ENCODE measurements at regions not wholly inside any gene's neighbourhood (a gene's known extent, or its start where the extent isn't known, plus 50 kb on each side); places are given as distances from the start of the nearest gene placed in this dataset.
A peak's percentile ranks its signal among the peaks of the same experiment; 100 is the strongest.

- TF ChIP-seq, protein P1, sequence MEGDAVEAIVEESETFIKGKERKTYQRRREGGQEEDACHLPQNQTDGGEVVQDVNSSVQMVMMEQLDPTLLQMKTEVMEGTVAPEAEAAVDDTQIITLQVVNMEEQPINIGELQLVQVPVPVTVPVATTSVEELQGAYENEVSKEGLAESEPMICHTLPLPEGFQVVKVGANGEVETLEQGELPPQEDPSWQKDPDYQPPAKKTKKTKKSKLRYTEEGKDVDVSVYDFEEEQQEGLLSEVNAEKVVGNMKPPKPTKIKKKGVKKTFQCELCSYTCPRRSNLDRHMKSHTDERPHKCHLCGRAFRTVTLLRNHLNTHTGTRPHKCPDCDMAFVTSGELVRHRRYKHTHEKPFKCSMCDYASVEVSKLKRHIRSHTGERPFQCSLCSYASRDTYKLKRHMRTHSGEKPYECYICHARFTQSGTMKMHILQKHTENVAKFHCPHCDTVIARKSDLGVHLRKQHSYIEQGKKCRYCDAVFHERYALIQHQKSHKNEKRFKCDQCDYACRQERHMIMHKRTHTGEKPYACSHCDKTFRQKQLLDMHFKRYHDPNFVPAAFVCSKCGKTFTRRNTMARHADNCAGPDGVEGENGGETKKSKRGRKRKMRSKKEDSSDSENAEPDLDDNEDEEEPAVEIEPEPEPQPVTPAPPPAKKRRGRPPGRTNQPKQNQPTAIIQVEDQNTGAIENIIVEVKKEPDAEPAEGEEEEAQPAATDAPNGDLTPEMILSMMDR (IDR thresholded peaks at IDR 0.05): peak; percentile 66
- Mint-ChIP-seq H3K27me3 (ENCODE audit: insufficient read depth) (peaks cover 6% of the 10 kb centered on the region; the same call in 1 of the 2 replicates), H3K27ac (peak overlapping the region; percentile 97), H3K36me3 (ENCODE audit: low read depth) (no peaks in the 10 kb centered on the region), H3K9me3 (no peaks in the 10 kb centered on the region), H3K4me1 (ENCODE audit: low read depth) (peaks cover 80% of the 10 kb centered on the region), H3K4me3 (peak overlapping the region; percentile 49)
- DNase-seq: peak; percentile 95
These were observed 118.1 kb downstream of the CEBPB start for GRCh38 chr20:50308513-50309279.

GRCh38 chr20:50309280-50309763 lies 118.7 kb downstream of the CEBPB start:
- Mint-ChIP-seq H3K27ac (peak overlapping the region; percentile 97), H3K27me3 (ENCODE audit: insufficient read depth) (peaks cover 6% of the 10 kb centered on the region; the same call in 1 of the 2 replicates), H3K4me3 (peak overlapping the region; percentile 17), H3K4me1 (ENCODE audit: low read depth) (peaks cover 75% of the 10 kb centered on the region), H3K36me3 (ENCODE audit: low read depth) (no peaks in the 10 kb centered on the region), H3K9me3 (no peaks in the 10 kb centered on the region)
- TF ChIP-seq, protein P1 (IDR thresholded peaks at IDR 0.05): no peak
- DNase-seq: no peak

DNA sequence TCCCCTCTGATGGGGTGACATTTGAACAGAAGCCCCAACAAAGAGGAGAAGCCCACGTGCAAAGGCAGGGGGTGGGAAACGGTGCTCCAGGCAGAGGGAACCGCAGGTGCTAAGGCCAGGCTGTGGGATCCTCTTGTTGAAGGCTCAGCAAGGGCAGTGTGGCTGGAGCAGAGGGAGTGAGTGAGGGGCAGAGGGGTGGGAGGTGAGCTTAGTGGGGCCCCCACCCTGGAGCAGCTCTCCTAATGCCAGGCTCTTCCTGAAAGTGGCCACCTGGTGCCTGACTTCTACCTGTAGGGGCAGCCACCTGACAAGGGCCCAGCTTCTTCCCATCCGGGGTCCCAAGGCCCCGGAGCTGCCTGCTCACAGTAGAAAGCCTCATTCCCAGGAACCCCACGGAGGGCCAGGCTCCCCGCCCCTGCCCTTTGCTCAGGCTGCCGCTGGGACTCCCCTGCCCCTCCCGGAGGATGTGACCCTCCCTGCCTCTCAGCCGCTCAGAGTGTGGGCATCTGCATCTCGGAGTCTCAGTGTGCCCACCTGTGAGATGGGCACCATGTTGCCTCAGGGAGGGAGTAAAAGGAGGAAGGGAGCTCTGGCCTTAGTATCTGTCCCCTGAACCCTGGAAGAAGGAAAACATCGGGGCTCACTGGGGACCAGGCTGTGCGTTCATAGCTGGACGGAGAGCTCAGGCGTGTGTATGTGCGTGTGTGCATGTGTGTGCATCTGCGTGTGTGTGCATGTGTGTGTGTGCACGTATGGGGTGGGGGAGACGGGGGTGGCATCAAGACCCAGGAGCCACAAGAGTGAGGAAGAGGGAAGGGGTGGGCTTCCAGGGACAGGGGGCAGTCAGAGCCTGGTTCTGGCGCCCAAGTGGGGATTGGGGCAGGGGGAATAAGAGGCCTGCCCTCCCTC lies 119.4 kb downstream of the CEBPB start:
- Mint-ChIP-seq H3K27me3 (ENCODE audit: insufficient read depth) (peaks cover 5% of the 10 kb centered on the region; the same call in 1 of the 2 replicates), H3K27ac (peak overlapping the region; percentile 97), H3K4me1 (ENCODE audit: low read depth) (peaks cover 68% of the 10 kb centered on the region), H3K36me3 (ENCODE audit: low read depth) (no peaks in the 10 kb centered on the region), H3K9me3 (no peaks in the 10 kb centered on the region), H3K4me3 (no peak overlapping the region; the same call in 1 of the 2 replicates)
- DNase-seq: no peak
- TF ChIP-seq, protein P1 (IDR thresholded peaks at IDR 0.05): no peak

- Mint-ChIP-seq H3K36me3 (ENCODE audit: low read depth) (no peaks in the 10 kb centered on the region), H3K4me1 (ENCODE audit: low read depth) (peaks cover 62% of the 10 kb centered on the region), H3K4me3 (no peak overlapping the region), H3K27ac (0 out of 2 replicates have a peak overlapping the region, but pooled peaks have one; percentile 40), H3K27me3 (ENCODE audit: insufficient read depth) (no peaks in the 10 kb centered on the region), H3K9me3 (no peaks in the 10 kb centered on the region)
- DNase-seq: no peak
- TF ChIP-seq, protein P1 (IDR thresholded peaks at IDR 0.05): no peak
These were observed 120.0 kb downstream of the CEBPB start for GRCh38 chr20:50310673-50311051.

DNA sequence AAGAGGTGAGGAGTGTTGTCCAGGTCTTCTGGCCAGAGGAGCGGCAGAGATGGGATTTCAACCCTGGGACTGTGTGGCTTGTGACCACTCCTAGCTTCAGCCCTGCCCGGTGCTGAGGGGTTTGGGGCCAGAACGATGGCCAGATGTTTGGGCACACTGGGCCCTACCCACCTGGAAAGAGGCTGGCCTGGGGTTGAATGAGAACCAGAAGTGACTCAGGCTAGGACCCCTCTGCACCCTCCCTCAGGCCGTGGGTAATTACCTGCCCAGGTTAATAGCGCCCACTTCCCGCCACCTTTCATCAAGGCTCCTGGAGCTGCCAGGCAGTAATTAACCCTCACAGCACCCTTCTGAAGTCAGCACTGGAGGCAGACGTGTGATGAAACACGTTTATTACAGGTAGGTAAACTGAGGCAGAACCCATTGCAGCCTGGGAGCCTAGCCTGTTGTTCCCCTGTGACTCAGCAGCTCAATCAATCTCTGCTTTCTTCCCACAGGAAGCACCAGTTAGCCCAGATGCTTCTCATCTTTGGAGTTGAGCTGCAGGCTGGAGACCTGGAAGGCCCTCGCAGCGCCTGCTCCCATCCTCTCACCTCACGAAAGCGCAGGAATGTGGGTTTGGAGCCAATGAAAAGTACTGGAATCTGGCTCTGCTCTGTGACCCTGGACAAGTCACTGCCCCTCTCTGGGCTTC lies 120.8 kb downstream of the CEBPB start:
- no peak overlapping the region for H3K4me3 Mint-ChIP-seq
- H3K9me3 Mint-ChIP-seq: no peaks in the 10 kb centered on the region
- DNase-seq: no peak
- peaks cover 54% of the 10 kb centered on the region for H3K4me1 Mint-ChIP-seq (ENCODE audit: low read depth)
- H3K27me3 Mint-ChIP-seq (ENCODE audit: insufficient read depth): no peaks in the 10 kb centered on the region
- peak overlapping the region; percentile 40; the same call in 1 of the 2 replicates for H3K27ac Mint-ChIP-seq
- TF ChIP-seq, protein P1 (IDR thresholded peaks at IDR 0.05): no peak
- H3K36me3 Mint-ChIP-seq (ENCODE audit: low read depth): no peaks in the 10 kb centered on the region

Measured in HFFc6 (cell line).